ENCODE measurements at regions not wholly inside any gene's neighbourhood (a gene's known extent, or its start where the extent isn't known, plus 50 kb on each side); places are given as distances from the start of the nearest gene placed in this dataset.

DNA sequence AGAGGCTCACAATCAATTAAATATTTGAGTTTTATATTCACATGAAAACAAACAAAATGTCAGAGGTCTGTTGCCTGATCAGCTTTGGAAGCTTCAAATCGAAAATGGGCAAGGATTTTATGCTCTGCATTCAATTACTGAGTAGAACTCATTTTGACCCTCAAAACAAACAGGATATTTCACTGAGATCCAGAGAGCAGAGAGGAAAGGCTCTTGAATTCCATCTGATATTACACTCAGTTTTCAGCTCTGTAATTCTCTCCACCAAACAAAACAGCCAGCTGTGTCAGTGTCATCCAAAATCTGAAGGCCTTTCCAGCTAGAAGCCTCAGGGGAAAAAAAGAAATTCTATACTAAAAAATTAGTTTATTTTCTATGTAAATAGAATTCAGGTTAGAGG lies 128.6 kb upstream of the FLRT2 start:
- TF ChIP-seq, protein P1, sequence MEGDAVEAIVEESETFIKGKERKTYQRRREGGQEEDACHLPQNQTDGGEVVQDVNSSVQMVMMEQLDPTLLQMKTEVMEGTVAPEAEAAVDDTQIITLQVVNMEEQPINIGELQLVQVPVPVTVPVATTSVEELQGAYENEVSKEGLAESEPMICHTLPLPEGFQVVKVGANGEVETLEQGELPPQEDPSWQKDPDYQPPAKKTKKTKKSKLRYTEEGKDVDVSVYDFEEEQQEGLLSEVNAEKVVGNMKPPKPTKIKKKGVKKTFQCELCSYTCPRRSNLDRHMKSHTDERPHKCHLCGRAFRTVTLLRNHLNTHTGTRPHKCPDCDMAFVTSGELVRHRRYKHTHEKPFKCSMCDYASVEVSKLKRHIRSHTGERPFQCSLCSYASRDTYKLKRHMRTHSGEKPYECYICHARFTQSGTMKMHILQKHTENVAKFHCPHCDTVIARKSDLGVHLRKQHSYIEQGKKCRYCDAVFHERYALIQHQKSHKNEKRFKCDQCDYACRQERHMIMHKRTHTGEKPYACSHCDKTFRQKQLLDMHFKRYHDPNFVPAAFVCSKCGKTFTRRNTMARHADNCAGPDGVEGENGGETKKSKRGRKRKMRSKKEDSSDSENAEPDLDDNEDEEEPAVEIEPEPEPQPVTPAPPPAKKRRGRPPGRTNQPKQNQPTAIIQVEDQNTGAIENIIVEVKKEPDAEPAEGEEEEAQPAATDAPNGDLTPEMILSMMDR (IDR thresholded peaks at IDR 0.05; ENCODE audit: extremely low read depth in 1 of 2, insufficient read depth in 1 of 2, low read depth in 1 of 2, low read length in 2 of 2) = no peak
- TF ChIP-seq POLR2A (IDR thresholded peaks at IDR 0.05; ENCODE audit: low read depth, low read length) (no peak), EZH2 (IDR thresholded peaks at IDR 0.05; ENCODE audit: borderline replicate concordance, low read depth, low read length, severe bottlenecking) (no peak), FOS (IDR thresholded peaks at IDR 0.05; ENCODE audit: borderline replicate concordance, insufficient read depth, low read length) (no peak), MYC (IDR thresholded peaks at IDR 0.05; ENCODE audit: low read depth, low read length) (no peak)
- TF ChIP-seq, protein P2, sequence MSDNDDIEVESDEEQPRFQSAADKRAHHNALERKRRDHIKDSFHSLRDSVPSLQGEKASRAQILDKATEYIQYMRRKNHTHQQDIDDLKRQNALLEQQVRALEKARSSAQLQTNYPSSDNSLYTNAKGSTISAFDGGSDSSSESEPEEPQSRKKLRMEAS (IDR thresholded peaks at IDR 0.05; ENCODE audit: insufficient read depth, insufficient read length) = no peak
